SU-DHL-6 (cell line): ENCODE measurements at regions not wholly inside any gene's neighbourhood (a gene's known extent, or its start where the extent isn't known, plus 50 kb on each side); places are given as distances from the start of the nearest gene placed in this dataset.

Source experiments
- H2AFZ ChIP-seq: fragments of 200-600 bp; sonication (generic); 2 replicates; pipeline ENCODE4 v1.6.1; 2014; ENCODE audit warnings: low read depth, mild to moderate bottlenecking, moderate library complexity, mixed read lengths, antibody characterized with exemption, low read length; ENCODE audit not compliant: severe bottlenecking
- H3F3A ChIP-seq: fragments of 200-600 bp; shearing (Covaris generic); 2 replicates; pipeline ENCODE4 v1.6.0; 2016; ENCODE audit warnings: antibody characterized with exemption, mild to moderate bottlenecking; ENCODE audit not compliant: insufficient read depth
- H3K27ac ChIP-seq: fragments of 200-600 bp; sonication (generic); 2 replicates; pipeline ENCODE4 v1.5.1; 2016; ENCODE audit warnings: low read depth, mild to moderate bottlenecking, low read length, moderate library complexity, mixed read lengths
- H3K27me3 ChIP-seq: fragments of 200-600 bp; sonication (generic), shearing (Covaris generic); 2 replicates; pipeline ENCODE4 v1.6.0; 2014; ENCODE audit warnings: mild to moderate bottlenecking, low read length
- H3K36me3 ChIP-seq: fragments of 200-600 bp; sonication (generic); 2 replicates; pipeline ENCODE4 v1.6.1; 2014; ENCODE audit warnings: mild to moderate bottlenecking, low read length, mixed read lengths
- H3K4me2 ChIP-seq: fragments of 300-600, 200-600 bp; shearing (Covaris generic), sonication (generic); 2 replicates; pipeline ENCODE4 v1.6.0; 2014; ENCODE audit warnings: low read length, low read depth, mild to moderate bottlenecking; ENCODE audit not compliant: poor library complexity, severe bottlenecking
- H3K4me3 ChIP-seq: fragments of 200-600 bp; sonication (generic); 2 replicates; pipeline ENCODE4 v1.5.1; 2014; ENCODE audit warnings: antibody characterized with exemption, low read length, mild to moderate bottlenecking, mixed read lengths; ENCODE audit not compliant: insufficient read depth, poor library complexity, severe bottlenecking
- H3K79me2 ChIP-seq: fragments of 200-600 bp; sonication (generic); 2 replicates; pipeline ENCODE4 v1.6.1; 2014; ENCODE audit warnings: mild to moderate bottlenecking, low read length, moderate library complexity; ENCODE audit not compliant: insufficient read depth
- H3K9ac ChIP-seq: fragments of 200-600 bp; sonication (generic); 2 replicates; pipeline ENCODE4 v1.7.0; 2014; ENCODE audit warnings: mild to moderate bottlenecking, low read length
- H3K9me2 ChIP-seq: fragments of 200-600 bp; sonication (generic); replicated peaks from 2 replicates; pipeline ENCODE4 v1.6.1; 2014; ENCODE audit warnings: low read length; ENCODE audit not compliant: insufficient read depth
- H3K9me3 ChIP-seq: fragments of 200-600 bp; sonication (generic); 2 replicates; pipeline ENCODE4 v1.6.1; 2014; ENCODE audit warnings: low read length, mixed read lengths; ENCODE audit not compliant: insufficient read depth
- H4K20me1 ChIP-seq: fragments of 200-600 bp; sonication (generic); 2 replicates; pipeline ENCODE4 v1.6.1; 2014; ENCODE audit warnings: low read depth, mild to moderate bottlenecking, antibody characterized with exemption, low read length, moderate library complexity, mixed read lengths
- EZH2phosphoT487 ChIP-seq: fragments of 200-600 bp; sonication (generic), shearing (Covaris generic); conservative IDR thresholded peaks from 2 replicates; pipeline ENCODE4 v1.6.1; 2018; ENCODE audit warnings: mild to moderate bottlenecking, antibody characterized with exemption, low read length, moderate library complexity, mixed read lengths
- TF ChIP-seq, protein P1 (sequence below): fragments of 200-600 bp; sonication (generic); IDR thresholded peaks from one replicate; pipeline ENCODE4 v1.5.1; 2017; ENCODE audit warnings: antibody characterized with exemption, mild to moderate bottlenecking, low read length, moderate library complexity; ENCODE audit not compliant: insufficient read depth, poor library complexity, severe bottlenecking

DNA sequence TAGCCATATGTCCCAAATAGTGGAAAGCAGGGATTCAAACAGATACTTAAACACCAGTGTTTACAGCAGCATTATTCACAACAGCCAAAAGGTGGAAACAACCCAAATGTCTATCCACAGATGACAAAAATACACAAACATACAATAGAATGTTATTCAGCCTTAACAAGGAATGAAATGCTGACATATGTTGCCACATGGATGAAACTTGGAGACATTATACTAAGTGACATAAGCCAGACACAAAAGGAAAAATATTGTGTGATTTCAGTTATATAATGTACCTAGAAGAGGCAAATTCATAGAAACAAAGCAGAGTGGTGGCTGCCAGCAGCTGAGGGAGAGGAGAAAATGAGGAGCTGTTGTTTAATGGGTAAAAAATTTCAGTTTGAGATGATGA, 533.9 kb upstream of the FZD8 start:
- Histone ChIP-seq H3K79me2 (no peaks in the 10 kb centered on the region), H3K9me2 (no peaks in the 10 kb centered on the region), H3K36me3 (no peaks in the 10 kb centered on the region), H3K4me3 (no peak overlapping the region), H3K4me2 (no peak overlapping the region), H3K27me3 (no peaks in the 10 kb centered on the region), H3F3A (no peaks in the 10 kb centered on the region), H3K27ac (no peak overlapping the region), H2AFZ (no peak overlapping the region), H4K20me1 (no peaks in the 10 kb centered on the region), H3K9me3 (no peaks in the 10 kb centered on the region), H3K9ac (no peak overlapping the region)
- TF ChIP-seq, protein P1, sequence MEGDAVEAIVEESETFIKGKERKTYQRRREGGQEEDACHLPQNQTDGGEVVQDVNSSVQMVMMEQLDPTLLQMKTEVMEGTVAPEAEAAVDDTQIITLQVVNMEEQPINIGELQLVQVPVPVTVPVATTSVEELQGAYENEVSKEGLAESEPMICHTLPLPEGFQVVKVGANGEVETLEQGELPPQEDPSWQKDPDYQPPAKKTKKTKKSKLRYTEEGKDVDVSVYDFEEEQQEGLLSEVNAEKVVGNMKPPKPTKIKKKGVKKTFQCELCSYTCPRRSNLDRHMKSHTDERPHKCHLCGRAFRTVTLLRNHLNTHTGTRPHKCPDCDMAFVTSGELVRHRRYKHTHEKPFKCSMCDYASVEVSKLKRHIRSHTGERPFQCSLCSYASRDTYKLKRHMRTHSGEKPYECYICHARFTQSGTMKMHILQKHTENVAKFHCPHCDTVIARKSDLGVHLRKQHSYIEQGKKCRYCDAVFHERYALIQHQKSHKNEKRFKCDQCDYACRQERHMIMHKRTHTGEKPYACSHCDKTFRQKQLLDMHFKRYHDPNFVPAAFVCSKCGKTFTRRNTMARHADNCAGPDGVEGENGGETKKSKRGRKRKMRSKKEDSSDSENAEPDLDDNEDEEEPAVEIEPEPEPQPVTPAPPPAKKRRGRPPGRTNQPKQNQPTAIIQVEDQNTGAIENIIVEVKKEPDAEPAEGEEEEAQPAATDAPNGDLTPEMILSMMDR, result no peak
- TF ChIP-seq EZH2phosphoT487, result no peak

DNA sequence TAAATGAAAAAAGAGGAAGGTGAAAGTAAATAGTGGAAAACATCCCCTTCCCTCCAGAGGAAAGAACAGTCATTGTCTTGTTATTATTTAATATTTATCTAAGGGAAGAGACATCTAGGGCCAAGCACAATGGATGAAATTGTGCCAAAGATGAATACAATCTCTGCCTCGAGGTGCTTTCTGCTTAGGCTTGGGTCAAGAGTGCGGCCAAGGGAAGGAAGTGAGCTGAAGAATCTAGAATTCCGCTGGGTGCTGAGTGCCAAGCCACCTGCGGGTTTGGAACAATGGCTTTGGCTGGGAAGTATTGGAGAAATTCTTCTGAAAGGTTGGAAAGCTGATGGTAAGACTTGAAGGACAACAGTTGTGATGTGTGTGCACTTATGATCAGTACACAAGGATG, 531.3 kb upstream of the FZD8 start:
- Histone ChIP-seq H3K4me2 (no peak overlapping the region), H3K4me3 (no peak overlapping the region), H3K9me3 (no peaks in the 10 kb centered on the region), H3K27ac (no peak overlapping the region), H3K9ac (no peak overlapping the region), H3K36me3 (no peaks in the 10 kb centered on the region), H4K20me1 (no peaks in the 10 kb centered on the region), H3K27me3 (no peaks in the 10 kb centered on the region), H3K79me2 (no peaks in the 10 kb centered on the region), H2AFZ (no peak overlapping the region), H3F3A (no peaks in the 10 kb centered on the region), H3K9me2 (no peaks in the 10 kb centered on the region)
- no peak for TF ChIP-seq EZH2phosphoT487
- TF ChIP-seq, protein P1, result no peak

DNA sequence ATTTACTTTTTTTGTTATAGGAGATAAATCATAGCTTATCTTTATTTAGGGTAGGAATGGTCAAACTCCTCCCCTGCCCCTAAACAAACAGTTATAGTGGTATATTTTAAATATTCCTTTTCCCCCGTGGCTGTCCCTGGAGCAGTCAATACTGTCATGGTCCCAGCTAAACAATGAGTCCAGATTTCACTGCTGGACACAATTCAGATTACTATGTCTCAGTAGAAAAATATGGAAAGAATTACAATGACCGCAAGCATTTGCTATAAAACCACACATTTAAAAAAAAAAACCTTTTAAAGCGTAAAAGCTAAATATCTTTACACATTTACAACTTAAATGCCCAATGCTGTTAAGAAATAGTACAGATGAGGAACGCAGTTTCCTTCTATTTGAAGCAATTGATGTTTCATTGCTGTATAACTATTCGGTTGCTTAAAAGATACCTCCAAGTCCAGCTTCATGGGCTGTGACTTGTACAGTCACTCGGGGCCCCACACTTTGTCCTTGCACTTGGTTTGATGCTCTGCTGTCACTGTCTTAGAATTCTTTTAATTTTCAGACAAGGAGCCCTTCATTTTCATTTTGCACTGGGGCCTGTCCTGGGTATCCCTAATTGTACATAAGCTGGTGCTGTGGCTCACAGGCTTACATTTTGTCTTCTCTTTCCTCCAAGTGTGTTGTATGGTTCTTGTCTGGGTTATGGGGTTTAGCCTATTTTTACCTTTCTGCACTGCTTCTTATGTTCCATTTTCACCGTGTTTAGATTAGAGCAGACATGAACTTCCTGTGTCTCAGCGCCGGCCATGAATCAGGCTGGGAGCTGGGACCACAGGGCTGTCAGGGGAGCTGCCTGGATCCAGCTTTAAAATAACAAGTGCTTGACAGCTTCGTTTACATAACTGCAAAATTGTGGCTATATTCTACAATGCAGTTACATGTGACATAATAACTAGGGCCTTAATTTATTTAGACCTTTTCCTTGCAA, 530.2 kb upstream of the FZD8 start:
- H3K9me2 ChIP-seq, result no peaks in the 10 kb centered on the region
- H2AFZ ChIP-seq, result no peak overlapping the region
- H4K20me1 ChIP-seq, result no peaks in the 10 kb centered on the region
- no peak overlapping the region for H3K4me2 ChIP-seq
- H3K27me3 ChIP-seq, result no peaks in the 10 kb centered on the region
- TF ChIP-seq, protein P1, result no peak
- no peak for TF ChIP-seq EZH2phosphoT487
- H3K27ac ChIP-seq, result no peak overlapping the region
- H3K36me3 ChIP-seq, result no peaks in the 10 kb centered on the region
- H3K4me3 ChIP-seq, result no peak overlapping the region
- H3K9me3 ChIP-seq, result no peaks in the 10 kb centered on the region
- H3K79me2 ChIP-seq, result no peaks in the 10 kb centered on the region
- no peak overlapping the region for H3K9ac ChIP-seq
- no peaks in the 10 kb centered on the region for H3F3A ChIP-seq
